Renal pelvis (tissue), 1 donor: ENCODE measurements at regions not wholly inside any gene's neighbourhood (a gene's known extent, or its start where the extent isn't known, plus 50 kb on each side); places are given as distances from the start of the nearest gene placed in this dataset.
"Not testable (repeated sequence)": the region's sequence is repeated elsewhere in the genome, so short reads cannot be mapped to it uniquely, and the experiment has no call there.

Experiments
- DNase-seq: peaks from one replicate; pipeline ENCODE4 v3.0.0-alpha.2; 2013

- DNase-seq = not testable (repeated sequence)
Observed at GRCh38 chr3:125822175-125822574, 146.8 kb upstream of the ROPN1B start.

GRCh38 chr3:125831005-125831750 lies 137.8 kb upstream of the ROPN1B start:
- DNase-seq = not testable (repeated sequence)

- DNase-seq = not testable (repeated sequence)
Observed at GRCh38 chr3:125835562-125835961, 133.4 kb upstream of the ROPN1B start.

- DNase-seq = peak; percentile 27
Observed at GRCh38 chr3:125836011-125836551, 132.9 kb upstream of the ROPN1B start.

GRCh38 chr3:125836786-125837185 lies 132.2 kb upstream of the ROPN1B start:
- DNase-seq = not testable (repeated sequence)

GRCh38 chr3:125838857-125839256 lies 130.1 kb upstream of the ROPN1B start:
- DNase-seq = not testable (repeated sequence)

- DNase-seq = not testable (repeated sequence)
Observed at GRCh38 chr3:125840465-125840864, 128.5 kb upstream of the ROPN1B start.

- not testable (repeated sequence) for DNase-seq
Observed at GRCh38 chr3:125847966-125848365, 121.0 kb upstream of the ROPN1B start.

- DNase-seq = not testable (repeated sequence)
Observed at GRCh38 chr3:125855006-125855405, 114.0 kb upstream of the ROPN1B start.

- DNase-seq = not testable (repeated sequence)
Observed at GRCh38 chr3:125860547-125860946, 108.4 kb upstream of the ROPN1B start.

GRCh38 chr3:125862841-125863254 lies 106.1 kb upstream of the ROPN1B start:
- DNase-seq = not testable (repeated sequence)

- DNase-seq = not testable (repeated sequence)
Observed at GRCh38 chr3:125864532-125864931, 104.4 kb upstream of the ROPN1B start.

- DNase-seq = peak; percentile 0
Observed at GRCh38 chr3:125886006-125886405, 83.0 kb upstream of the ROPN1B start.

- DNase-seq = not testable (repeated sequence)
Observed at GRCh38 chr3:125899181-125899580, 69.8 kb upstream of the ROPN1B start.

- not testable (repeated sequence) for DNase-seq
Observed at GRCh38 chr3:125901473-125901872, 67.5 kb upstream of the ROPN1B start.

- DNase-seq = not testable (repeated sequence)
Observed at GRCh38 chr3:125903780-125904455, 65.1 kb upstream of the ROPN1B start.

- peak; percentile 42 for DNase-seq
Observed at GRCh38 chr3:125907279-125907678, 61.7 kb upstream of the ROPN1B start.

GRCh38 chr3:125910851-125911250 lies 58.1 kb upstream of the ROPN1B start:
- not testable (repeated sequence) for DNase-seq

GRCh38 chr3:125914608-125915436 lies 54.2 kb upstream of the ROPN1B start:
- peak; percentile 8 for DNase-seq

GRCh38 chr3:125915437-125915787 lies 53.6 kb upstream of the ROPN1B start:
- DNase-seq = peak; percentile 17

- DNase-seq = peak; percentile 97
Observed at GRCh38 chr3:125915792-125916375, 53.1 kb upstream of the ROPN1B start.
